HG03159 (cell line): ENCODE measurements at regions not wholly inside any gene's neighbourhood (a gene's known extent, or its start where the extent isn't known, plus 50 kb on each side); places are given as distances from the start of the nearest gene placed in this dataset.
A peak's percentile ranks its signal among the peaks of the same experiment; 100 is the strongest.

Experiments used
- ATAC-seq: cut with Tn5 transposase; IDR thresholded peaks from one replicate; pipeline ENCODE4 v1.9.1; 2021; ENCODE audit warnings: mild to moderate bottlenecking, moderate library complexity; ENCODE audit not compliant: unreplicated experiment

GRCh38 chr2:223701761-223702160, 99.6 kb upstream of the SCG2 start:
- ATAC-seq, result no peak

GRCh38 chr2:223700221-223700620, 98.1 kb upstream of the SCG2 start:
- ATAC-seq, result no peak

- no peak for ATAC-seq
Observed at GRCh38 chr2:223697892-223698645, 95.9 kb upstream of the SCG2 start.

- no peak for ATAC-seq
Observed at GRCh38 chr2:223697316-223697891, 95.2 kb upstream of the SCG2 start.

GRCh38 chr2:223696719-223697118, 94.6 kb upstream of the SCG2 start:
- ATAC-seq, result no peak

- no peak for ATAC-seq
Observed at GRCh38 chr2:223692191-223692947, 90.2 kb upstream of the SCG2 start.

- ATAC-seq, result no peak
Observed at GRCh38 chr2:223688094-223688835, 86.1 kb upstream of the SCG2 start.

GRCh38 chr2:223681125-223681524, 79.0 kb upstream of the SCG2 start:
- no peak for ATAC-seq

- ATAC-seq, result peak; percentile 49
Observed at GRCh38 chr2:223674998-223675609, 72.9 kb upstream of the SCG2 start.

- ATAC-seq, result no peak
Observed at GRCh38 chr2:223669453-223670225, 67.5 kb upstream of the SCG2 start.

GRCh38 chr2:223668302-223668998, 66.3 kb upstream of the SCG2 start:
- no peak for ATAC-seq

GRCh38 chr2:223654384-223654915, 52.3 kb upstream of the SCG2 start:
- no peak for ATAC-seq

GRCh38 chr2:223652902-223653301, 50.7 kb upstream of the SCG2 start:
- ATAC-seq, result no peak

- ATAC-seq, result no peak
Observed at GRCh38 chr2:223652122-223652521, 50.0 kb upstream of the SCG2 start.
